AG04449 (cell line): ENCODE measurements at regions not wholly inside any gene's neighbourhood (a gene's known extent, or its start where the extent isn't known, plus 50 kb on each side); places are given as distances from the start of the nearest gene placed in this dataset.

Experiments used
- CTCF ChIA-PET: fragments of 350-600 bp; formaldehyde crosslinking; extraction: SDS; loops from one replicate; lab custom pipeline; 2021; ENCODE audit warnings: antibody characterized with exemption; lab: Yijun Ruan, JAX
- POLR2A ChIA-PET: fragments of 400-600, 350-600 bp; formaldehyde crosslinking; extraction: SDS; loops from one replicate; lab custom pipeline; 2020; ENCODE audit warnings: antibody characterized with exemption, inconsistent platforms; lab: Yijun Ruan, JAX
- DNase-seq: peaks from one replicate; pipeline ENCODE4 v3.0.0-alpha.2; 2010; ENCODE audit warnings: low read depth, low spot score
- H3K4me3 ChIP-seq: 2 replicates; pipeline ENCODE4 v1.5.1; 2011; ENCODE audit warnings: low read depth, mild to moderate bottlenecking, control low read depth, low read length
- TF ChIP-seq, protein P1 (sequence below): IDR thresholded peaks from one replicate; pipeline ENCODE4 v1.5.1; 2011; ENCODE audit warnings: mild to moderate bottlenecking, moderate library complexity, low read length, control low read depth, inconsistent platforms; ENCODE audit not compliant: insufficient read depth; ENCODE audit errors: missing control alignments

DNA sequence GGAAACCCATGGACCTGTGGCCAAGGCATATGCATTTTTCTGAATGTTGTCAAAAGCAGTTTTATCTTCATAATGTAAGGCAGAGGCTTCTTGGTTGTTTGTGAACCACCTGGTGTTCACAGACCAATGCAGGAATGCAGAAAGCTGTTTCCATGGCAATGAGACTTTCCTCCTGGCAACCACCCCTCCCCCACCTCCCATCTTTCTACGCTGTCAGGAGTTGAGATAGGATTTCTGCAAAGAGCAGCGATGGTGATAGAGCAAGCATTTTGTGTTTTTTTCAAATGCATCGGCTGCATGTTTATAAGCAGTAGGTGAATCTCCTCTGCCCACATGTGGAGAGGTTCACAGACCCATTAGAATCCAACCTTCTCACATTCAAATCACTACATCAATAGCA is 114.1 kb upstream of the SMLR1 start:
- ChIA-PET POLR2A (no interaction called here), CTCF (no interaction called here)
- H3K4me3 ChIP-seq, result no peak overlapping the region
- TF ChIP-seq, protein P1, sequence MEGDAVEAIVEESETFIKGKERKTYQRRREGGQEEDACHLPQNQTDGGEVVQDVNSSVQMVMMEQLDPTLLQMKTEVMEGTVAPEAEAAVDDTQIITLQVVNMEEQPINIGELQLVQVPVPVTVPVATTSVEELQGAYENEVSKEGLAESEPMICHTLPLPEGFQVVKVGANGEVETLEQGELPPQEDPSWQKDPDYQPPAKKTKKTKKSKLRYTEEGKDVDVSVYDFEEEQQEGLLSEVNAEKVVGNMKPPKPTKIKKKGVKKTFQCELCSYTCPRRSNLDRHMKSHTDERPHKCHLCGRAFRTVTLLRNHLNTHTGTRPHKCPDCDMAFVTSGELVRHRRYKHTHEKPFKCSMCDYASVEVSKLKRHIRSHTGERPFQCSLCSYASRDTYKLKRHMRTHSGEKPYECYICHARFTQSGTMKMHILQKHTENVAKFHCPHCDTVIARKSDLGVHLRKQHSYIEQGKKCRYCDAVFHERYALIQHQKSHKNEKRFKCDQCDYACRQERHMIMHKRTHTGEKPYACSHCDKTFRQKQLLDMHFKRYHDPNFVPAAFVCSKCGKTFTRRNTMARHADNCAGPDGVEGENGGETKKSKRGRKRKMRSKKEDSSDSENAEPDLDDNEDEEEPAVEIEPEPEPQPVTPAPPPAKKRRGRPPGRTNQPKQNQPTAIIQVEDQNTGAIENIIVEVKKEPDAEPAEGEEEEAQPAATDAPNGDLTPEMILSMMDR, result no peak
- DNase-seq, result no peak

DNA sequence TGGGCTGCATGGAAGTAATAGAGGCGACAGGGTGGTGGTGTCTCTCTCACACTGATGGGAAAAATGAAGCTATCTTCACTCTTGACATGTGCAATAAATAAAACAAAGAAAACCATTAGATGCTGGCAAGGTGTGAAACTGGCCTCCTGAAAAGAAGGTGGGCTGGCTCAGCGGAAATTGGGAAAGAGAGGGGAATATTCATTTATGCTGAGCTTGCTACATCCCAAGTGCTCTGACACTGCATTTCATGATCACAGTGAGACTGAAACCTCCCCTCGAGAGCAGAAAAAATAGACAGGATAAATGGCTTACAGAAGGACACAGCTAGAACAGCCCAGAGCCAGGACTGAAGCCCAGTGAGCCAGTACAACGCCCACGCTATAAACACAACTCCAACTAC is 112.1 kb upstream of the SMLR1 start:
- no peak for DNase-seq
- ChIA-PET POLR2A (no interaction called here), CTCF (interaction anchor here (1.9 kb wide), 1 partner anchor 17 kb away, joined by 10 read pairs; no protein-coding TSS in a partner anchor)
- H3K4me3 ChIP-seq, result no peak overlapping the region
- TF ChIP-seq, protein P1, result no peak

DNA sequence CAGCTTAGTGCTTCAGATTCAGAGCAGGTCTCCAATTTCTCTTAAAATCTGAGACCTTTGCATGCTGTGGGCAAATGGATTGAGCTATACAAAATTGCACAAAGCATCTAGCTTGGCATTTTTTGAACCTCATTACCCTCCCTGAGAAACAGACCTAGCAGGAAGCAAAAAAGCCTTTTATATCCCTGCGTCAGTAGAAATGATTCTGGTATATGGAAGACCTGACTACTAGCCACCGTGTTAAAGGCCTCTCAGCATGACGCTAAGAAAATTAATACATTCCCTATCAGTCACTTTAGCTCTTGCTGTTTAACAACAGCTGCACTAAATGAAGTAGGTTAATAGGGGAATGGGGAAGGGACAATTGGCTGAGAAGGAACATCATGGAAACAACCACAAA is 110.7 kb upstream of the SMLR1 start:
- DNase-seq, result no peak
- ChIA-PET CTCF (interaction anchor here (1.2 kb wide), 1 partner anchor 9 kb away, joined by 6 read pairs; no protein-coding TSS in a partner anchor), POLR2A (no interaction called here)
- H3K4me3 ChIP-seq, result no peak overlapping the region
- TF ChIP-seq, protein P1, result no peak

DNA sequence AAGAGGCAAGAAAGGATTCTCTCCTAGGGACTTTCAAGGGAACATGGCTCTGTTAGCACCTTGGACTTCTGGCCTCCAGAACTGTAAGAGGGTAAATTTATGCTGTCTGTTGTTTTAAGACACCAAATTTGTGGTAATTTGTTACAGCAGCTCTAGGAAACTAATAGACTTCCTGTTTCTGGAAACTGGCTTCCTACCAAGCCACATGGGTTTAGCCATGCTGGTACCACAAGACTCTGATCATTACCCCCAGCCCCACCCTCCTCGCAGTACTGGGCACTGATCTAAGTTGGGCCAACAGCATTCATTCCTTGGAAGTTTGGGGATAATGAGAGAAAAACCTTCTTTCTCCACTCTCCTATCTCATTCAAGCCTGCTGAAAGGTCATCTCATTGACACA is 109.5 kb upstream of the SMLR1 start:
- TF ChIP-seq, protein P1, result no peak
- CTCF ChIA-PET, result no interaction called here
- POLR2A ChIA-PET, result no interaction called here
- no peak for DNase-seq
- no peak overlapping the region for H3K4me3 ChIP-seq

DNA sequence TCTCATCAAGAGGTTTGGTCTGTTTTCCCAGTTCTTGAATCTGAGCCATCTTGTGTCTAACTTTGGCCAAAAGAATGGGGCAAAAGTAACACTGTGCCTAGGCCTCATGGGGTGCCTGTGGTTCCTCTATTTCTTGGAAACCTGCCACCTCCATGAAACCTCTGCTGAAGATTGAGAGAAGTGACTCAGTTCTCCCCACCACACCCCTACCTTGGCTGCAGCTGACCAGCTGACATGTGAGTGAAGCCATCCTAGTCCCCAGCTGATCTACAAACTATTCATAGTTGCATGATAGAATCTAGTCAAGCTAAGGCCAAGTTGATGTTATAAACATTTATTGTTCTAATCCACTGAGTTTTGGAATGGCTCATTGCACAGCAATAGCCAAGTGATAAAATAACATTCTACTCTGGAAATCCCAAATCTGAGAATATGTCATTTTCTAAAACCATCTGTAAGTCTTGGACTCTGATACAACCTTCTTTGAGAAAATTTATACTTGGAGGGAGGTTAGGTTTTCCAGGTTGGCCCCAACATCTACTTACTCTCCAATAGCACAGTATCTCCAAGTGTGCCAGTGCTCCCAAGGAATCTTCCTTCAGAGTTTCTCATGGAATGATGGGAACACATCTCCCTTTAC is 107.0 kb upstream of the SMLR1 start:
- no peak overlapping the region for H3K4me3 ChIP-seq
- POLR2A ChIA-PET, result no interaction called here
- CTCF ChIA-PET, result no interaction called here
- TF ChIP-seq, protein P1, result no peak
- no peak for DNase-seq

DNA sequence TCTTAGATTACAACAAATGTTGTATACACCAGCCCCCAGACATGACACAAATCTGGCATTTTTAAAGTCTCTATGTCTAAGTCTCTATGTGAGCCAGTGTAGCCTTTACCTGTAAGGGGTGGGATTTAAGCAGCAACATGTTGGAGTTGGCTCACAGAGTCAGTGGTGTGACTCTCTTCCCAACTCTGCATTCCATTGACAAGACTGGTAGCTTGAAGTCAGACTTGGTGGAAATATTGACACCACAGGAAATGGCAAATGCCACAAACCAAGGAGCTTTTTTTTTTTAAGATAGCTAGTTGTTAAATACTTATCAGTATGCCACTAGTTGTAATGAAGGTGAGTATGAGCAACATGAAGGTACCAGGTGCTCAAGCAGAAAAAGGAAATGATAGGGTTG is 103.1 kb upstream of the SMLR1 start:
- CTCF ChIA-PET, result interaction anchor here (0.9 to 1.2 kb wide), 2 partner anchors 19 to 26 kb away, joined by 3 read pairs; no protein-coding TSS in a partner anchor
- no peak for DNase-seq
- POLR2A ChIA-PET, result no interaction called here
- no peak overlapping the region for H3K4me3 ChIP-seq
- TF ChIP-seq, protein P1, result no peak
